RKO (cell line): ENCODE measurements at regions not wholly inside any gene's neighbourhood (a gene's known extent, or its start where the extent isn't known, plus 50 kb on each side); places are given as distances from the start of the nearest gene placed in this dataset.
"Not testable (repeated sequence)": the region's sequence is repeated elsewhere in the genome, so short reads cannot be mapped to it uniquely, and the experiment has no call there.

Source experiments
- DNase-seq: peaks from one replicate; pipeline ENCODE4 v3.0.0-alpha.2; 2016; ENCODE audit warnings: low spot score

- no peak for DNase-seq
Measured at GRCh38 chr5:105195765-105196164, 1633.2 kb upstream of the NUDT12 start.

- no peak for DNase-seq
Measured at GRCh38 chr5:105172918-105173317, 1610.3 kb upstream of the NUDT12 start.

GRCh38 chr5:105168806-105169205 lies 1606.2 kb upstream of the NUDT12 start:
- peak; percentile 4 for DNase-seq

- no peak for DNase-seq
Measured at GRCh38 chr5:105167092-105167491, 1604.5 kb upstream of the NUDT12 start.

GRCh38 chr5:105163547-105163946 lies 1601.0 kb upstream of the NUDT12 start:
- no peak for DNase-seq

- DNase-seq, result not testable (repeated sequence)
Measured at GRCh38 chr5:105162557-105162956, 1600.0 kb upstream of the NUDT12 start.

GRCh38 chr5:105158526-105158925 lies 1595.9 kb upstream of the NUDT12 start:
- DNase-seq, result no peak

- no peak for DNase-seq
Measured at GRCh38 chr5:105150323-105150722, 1587.7 kb upstream of the NUDT12 start.

- DNase-seq, result peak; percentile 25
Measured at GRCh38 chr5:105146867-105147266, 1584.3 kb upstream of the NUDT12 start.

- no peak for DNase-seq
Measured at GRCh38 chr5:105145152-105145551, 1582.6 kb upstream of the NUDT12 start.

- no peak for DNase-seq
Measured at GRCh38 chr5:105134328-105134727, 1571.7 kb upstream of the NUDT12 start.

- DNase-seq, result no peak
Measured at GRCh38 chr5:105133087-105133486, 1570.5 kb upstream of the NUDT12 start.

GRCh38 chr5:105132581-105132980 lies 1570.0 kb upstream of the NUDT12 start:
- DNase-seq, result no peak

GRCh38 chr5:105131045-105131444 lies 1568.5 kb upstream of the NUDT12 start:
- no peak for DNase-seq

- no peak for DNase-seq
Measured at GRCh38 chr5:105101577-105101976, 1539.0 kb upstream of the NUDT12 start.

GRCh38 chr5:105088961-105089360 lies 1526.4 kb upstream of the NUDT12 start:
- no peak for DNase-seq

- no peak for DNase-seq
Measured at GRCh38 chr5:105088102-105088501, 1525.5 kb upstream of the NUDT12 start.

- no peak for DNase-seq
Measured at GRCh38 chr5:105057893-105058292, 1495.3 kb upstream of the NUDT12 start.

GRCh38 chr5:105057001-105057436 lies 1494.4 kb upstream of the NUDT12 start:
- no peak for DNase-seq

- DNase-seq, result no peak
Measured at GRCh38 chr5:105054406-105054805, 1491.8 kb upstream of the NUDT12 start.

- no peak for DNase-seq
Measured at GRCh38 chr5:105042623-105043022, 1480.0 kb upstream of the NUDT12 start.

- DNase-seq, result not testable (repeated sequence)
Measured at GRCh38 chr5:105036814-105037213, 1474.2 kb upstream of the NUDT12 start.

GRCh38 chr5:105034401-105034763 lies 1471.8 kb upstream of the NUDT12 start:
- no peak for DNase-seq

GRCh38 chr5:105033637-105034400 lies 1471.2 kb upstream of the NUDT12 start:
- no peak for DNase-seq
